Stimulated activated CD4-positive, alpha-beta T cell treated with anti-CD3 and anti-CD28 coated beads, TNF-alpha, amount 100 ng/mL, for 1 hour (primary cell): ENCODE measurements at regions not wholly inside any gene's neighbourhood (a gene's known extent, or its start where the extent isn't known, plus 50 kb on each side); places are given as distances from the start of the nearest gene placed in this dataset.

Experiments
- DNase-seq, 3 donors: peaks; one replicate each; pipeline ENCODE4 v3.0.0-alpha.2; 2020; ENCODE audit warnings: low read depth in 3 of 3, low spot score in 1 of 3

- DNase-seq, result peak in 1 of 3 donors; percentile 48
Measured at GRCh38 chr17:68182940-68183551, 64.8 kb upstream of the AMZ2 start.

GRCh38 chr17:68184141-68184571 is 63.7 kb upstream of the AMZ2 start:
- DNase-seq, result no peak

GRCh38 chr17:68184816-68185436 is 62.9 kb upstream of the AMZ2 start:
- no peak for DNase-seq

GRCh38 chr17:68185820-68186219 is 62.0 kb upstream of the AMZ2 start:
- no peak for DNase-seq

GRCh38 chr17:68190495-68190894 is 57.3 kb upstream of the AMZ2 start:
- DNase-seq, result no peak

- DNase-seq, result no peak
Measured at GRCh38 chr17:68195667-68196393, 52.0 kb upstream of the AMZ2 start.

- DNase-seq, result no peak
Measured at GRCh38 chr17:68196394-68197090, 51.3 kb upstream of the AMZ2 start.

- DNase-seq, result no peak
Measured at GRCh38 chr17:68197091-68197996, 50.5 kb upstream of the AMZ2 start.

- no peak for DNase-seq
Measured at GRCh38 chr17:68197997-68198930, 49.6 kb upstream of the AMZ2 start.
